HG02571 (cell line): ENCODE measurements at regions not wholly inside any gene's neighbourhood (a gene's known extent, or its start where the extent isn't known, plus 50 kb on each side); places are given as distances from the start of the nearest gene placed in this dataset.
"Not testable (repeated sequence)": the region's sequence is repeated elsewhere in the genome, so short reads cannot be mapped to it uniquely, and the experiment has no call there.

Experiments
- ATAC-seq: cut with Tn5 transposase; IDR thresholded peaks from one replicate; pipeline ENCODE4 v1.9.1; 2021; ENCODE audit warnings: mild to moderate bottlenecking, moderate library complexity; ENCODE audit not compliant: unreplicated experiment

DNA sequence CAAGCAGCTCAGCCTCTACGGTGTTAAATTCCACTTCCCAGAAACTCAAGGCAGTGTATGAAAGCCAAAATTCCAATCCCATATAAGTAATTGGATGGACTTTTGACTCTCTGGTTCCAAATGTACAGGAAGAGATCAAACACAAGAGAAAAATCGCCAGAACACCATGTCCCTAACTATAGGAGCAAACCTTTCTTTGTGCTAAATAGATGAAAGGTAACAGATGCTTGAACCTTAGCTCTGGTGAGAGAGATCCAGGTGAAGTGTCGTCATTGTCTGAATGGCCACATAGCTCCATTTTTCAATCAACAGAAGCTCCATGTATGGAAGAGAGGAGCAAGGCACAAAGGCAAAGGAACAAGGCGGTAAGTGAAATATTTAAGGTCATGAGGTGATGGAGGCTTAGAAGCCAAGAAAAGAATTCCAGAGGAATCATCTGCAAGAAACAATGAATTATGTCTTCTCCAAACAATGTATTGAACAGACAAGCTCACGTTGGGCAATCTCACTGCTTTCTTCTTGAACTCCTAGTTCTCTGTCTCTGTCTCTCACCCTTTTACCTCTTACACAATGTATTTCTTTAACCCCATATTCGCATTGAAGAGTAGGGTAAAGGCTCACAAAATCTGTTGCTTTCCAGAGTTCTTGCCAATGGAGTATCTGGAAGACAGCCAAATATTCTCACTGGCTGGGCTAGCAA, 585.1 kb downstream of the GATA3 start:
- no peak for ATAC-seq

- ATAC-seq, result no peak
Measured at GRCh38 chr10:8640301-8640700, 585.8 kb downstream of the GATA3 start.

DNA sequence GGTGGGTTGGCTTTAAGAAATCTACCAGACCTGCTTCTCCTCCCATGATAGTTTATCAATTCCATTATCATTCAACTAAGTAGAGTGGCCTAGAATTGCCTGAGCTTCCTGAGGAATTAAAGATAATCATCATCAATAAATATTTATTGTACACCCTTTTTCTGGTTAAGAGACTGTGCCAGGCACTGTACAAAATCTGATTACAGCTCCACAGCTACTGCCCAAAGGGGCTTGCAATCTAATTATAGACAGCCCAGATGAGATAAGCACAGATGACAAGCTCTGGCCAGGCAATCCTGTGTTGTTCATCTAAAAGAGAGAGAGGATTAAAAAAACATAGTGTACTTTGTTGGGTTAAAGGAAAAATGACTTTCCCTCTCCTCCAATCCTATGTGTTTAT, 586.4 kb downstream of the GATA3 start:
- no peak for ATAC-seq

DNA sequence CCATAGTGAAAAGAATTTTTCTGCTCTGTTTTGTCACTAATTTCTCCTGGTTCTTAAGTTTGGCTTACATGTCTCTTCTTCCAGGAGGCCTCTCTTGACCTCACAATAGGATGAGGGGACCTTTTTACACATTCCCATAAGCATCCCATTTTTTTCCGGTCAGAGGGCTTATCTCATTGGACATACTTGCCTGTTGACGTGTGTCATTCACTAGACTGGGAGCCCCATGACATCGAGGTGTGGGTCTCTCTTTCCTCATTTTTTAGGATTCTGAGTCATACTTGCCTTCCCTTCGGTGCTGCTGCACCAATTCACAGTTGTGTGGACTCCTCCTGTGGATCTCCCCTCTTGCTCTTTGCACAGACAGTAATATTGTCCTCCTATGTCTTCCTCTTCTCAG, 601.8 kb downstream of the GATA3 start:
- no peak for ATAC-seq

DNA sequence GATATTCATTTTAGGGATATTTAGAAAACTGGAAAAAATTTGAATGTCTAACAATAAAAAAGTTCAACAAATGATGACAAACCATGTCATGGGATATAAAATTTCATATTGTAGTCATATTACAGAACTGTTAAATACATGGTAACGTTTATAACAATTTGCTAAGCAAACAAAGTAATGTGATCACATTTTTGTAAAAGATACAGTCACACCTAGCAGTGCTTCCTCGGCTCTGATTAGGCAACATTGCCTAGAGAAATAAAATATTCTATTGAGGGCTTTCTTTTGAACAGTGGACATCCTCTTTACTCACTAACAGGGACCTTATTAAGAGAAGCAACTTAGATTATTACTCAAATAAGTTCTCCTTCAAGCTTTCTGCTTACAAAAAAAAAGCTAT, 605.5 kb downstream of the GATA3 start:
- no peak for ATAC-seq

DNA sequence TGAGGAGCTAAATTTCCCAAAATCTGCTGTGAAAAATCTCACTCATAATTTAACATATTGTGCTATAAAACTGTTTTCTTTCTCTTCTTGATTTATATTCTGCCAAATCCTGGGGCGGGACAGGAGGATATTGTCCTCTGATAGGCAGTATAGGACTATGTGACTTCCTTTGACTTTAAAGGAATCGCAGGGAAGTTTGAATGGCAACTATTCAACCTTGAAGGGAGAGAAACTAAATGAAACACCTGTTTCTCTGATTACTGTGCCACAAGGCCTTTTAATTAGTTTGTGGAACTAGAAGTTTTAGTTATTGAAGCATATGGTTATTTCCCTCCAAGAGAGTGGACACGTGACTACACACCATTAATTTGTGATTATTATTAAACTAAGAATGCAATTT, 607.4 kb downstream of the GATA3 start:
- no peak for ATAC-seq

- ATAC-seq, result no peak
Measured at GRCh38 chr10:8663131-8663530, 608.6 kb downstream of the GATA3 start.

DNA sequence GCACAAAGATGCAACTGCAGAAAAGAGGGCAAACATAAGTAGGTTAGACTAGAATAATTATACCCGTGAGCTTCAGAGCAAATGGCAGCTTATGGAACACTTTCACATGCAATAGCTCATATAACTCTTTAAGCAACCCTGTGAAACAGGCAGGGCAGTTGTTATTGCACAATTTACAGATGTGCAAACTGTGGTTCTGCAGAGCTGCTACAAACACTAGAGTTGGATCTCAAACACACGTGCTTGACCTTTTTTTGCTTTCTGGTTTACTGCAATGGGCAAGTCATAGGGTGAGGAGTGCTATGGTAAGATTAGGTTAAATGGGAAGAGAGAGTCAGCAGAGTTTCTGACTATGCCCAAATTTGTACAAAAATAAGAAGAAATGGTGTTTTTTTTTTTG, 610.8 kb downstream of the GATA3 start:
- no peak for ATAC-seq

DNA sequence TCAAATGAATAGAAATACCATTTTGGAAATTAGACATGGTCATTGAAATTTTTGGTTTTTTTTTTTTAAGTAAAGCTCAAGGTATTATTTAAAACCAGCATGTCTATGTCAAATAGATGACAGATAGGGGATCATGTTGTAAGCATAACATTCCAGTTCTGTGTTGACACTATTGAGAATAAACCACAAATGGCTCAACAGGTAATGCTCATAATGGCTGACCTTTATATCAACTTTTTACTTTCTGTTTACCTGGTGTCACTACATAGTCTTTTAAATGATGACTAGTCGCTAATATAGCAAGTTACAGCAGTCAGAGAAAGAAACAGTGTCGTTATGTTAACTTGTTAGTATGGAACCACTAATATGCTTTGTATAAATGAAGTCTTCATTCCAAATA, 616.0 kb downstream of the GATA3 start:
- no peak for ATAC-seq

- no peak for ATAC-seq
Measured at GRCh38 chr10:8674230-8674629, 619.7 kb downstream of the GATA3 start.

DNA sequence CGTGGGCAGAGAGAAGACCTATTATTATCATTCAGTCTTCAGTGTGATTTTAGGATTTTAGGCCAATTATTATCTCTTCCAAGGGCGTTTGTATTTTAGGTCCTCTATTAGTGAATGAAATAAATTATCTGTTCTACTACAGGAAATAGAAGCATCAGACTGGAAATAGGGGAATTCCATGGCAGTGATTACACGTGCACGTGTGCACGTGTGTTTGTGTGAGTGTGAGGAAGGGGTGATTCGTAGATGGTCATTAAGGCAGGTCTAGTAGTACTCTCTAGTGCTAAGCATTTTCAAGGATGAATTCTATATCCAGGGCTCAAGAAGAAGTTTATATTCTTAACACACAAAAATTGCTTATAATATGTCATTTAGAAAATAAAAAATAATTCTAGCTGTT, 623.2 kb downstream of the GATA3 start:
- no peak for ATAC-seq

GRCh38 chr10:8684916-8685315, 630.4 kb downstream of the GATA3 start:
- ATAC-seq, result not testable (repeated sequence)

DNA sequence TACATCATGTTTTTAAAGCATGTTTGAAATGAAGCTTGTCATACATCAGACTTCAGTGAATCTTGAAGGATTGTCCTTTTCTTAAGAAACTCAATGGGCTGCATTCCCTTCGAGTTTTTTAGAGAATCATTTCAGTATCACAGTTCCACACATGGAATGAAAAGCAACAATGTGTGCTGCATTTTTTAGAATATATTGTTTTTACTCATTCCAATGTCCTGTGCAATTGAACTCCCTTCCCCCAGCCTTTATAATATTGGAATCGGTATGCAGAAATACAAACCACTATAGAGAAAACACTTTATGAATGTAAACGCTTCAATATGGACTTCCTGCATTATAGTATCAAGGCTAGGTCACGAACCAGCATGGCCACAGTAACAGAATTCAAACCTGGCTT, 634.4 kb downstream of the GATA3 start:
- ATAC-seq, result no peak

- no peak for ATAC-seq
Measured at GRCh38 chr10:8691498-8692017, 637.1 kb downstream of the GATA3 start.

- ATAC-seq, result not testable (repeated sequence)
Measured at GRCh38 chr10:8693635-8694034, 639.1 kb downstream of the GATA3 start.

GRCh38 chr10:8696746-8697145, 642.3 kb downstream of the GATA3 start:
- ATAC-seq, result no peak

- no peak for ATAC-seq
Measured at GRCh38 chr10:8700689-8701088, 646.2 kb downstream of the GATA3 start.

- no peak for ATAC-seq
Measured at GRCh38 chr10:8702181-8702580, 647.7 kb downstream of the GATA3 start.

GRCh38 chr10:8705415-8705814, 650.9 kb downstream of the GATA3 start:
- no peak for ATAC-seq

DNA sequence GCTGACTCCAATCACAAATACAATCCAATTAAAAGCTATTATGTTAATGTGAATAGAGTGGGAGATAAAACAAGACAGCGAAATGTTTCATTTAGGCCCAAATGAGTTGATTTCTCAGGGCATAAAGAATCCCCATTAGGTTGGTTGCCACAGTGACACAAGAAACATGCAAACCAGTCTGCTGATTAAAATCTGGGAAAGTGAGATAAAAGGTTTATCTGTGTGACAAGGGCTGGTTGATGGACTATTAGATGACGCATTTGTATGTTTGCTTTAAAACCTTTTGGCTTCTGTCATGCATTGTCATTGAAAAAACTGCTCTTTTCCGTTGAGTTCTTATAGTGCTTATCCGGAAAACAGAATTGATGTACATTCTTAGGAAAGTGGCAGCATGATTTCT, 658.2 kb downstream of the GATA3 start:
- no peak for ATAC-seq

DNA sequence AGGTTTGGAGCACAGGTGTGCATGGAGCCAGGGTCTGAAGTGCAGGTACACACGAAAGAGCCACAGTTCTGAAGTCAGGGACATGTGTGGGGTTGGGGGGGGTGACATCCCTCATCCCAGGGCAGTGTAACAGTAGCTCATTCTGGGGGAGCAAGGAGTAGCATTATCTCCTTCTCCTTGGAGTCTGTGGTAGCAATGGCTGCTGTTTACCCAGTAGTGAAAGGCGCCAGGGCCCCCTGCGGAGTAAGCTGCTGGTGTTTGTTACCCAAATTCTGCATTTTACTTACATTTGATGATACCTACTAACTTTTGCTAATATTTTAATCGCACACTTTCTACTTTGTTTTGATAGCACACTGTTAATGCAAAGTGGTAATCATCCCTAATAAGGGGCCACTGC, 665.5 kb downstream of the GATA3 start:
- no peak for ATAC-seq

GRCh38 chr10:8721650-8722049, 667.2 kb downstream of the GATA3 start:
- no peak for ATAC-seq

- ATAC-seq, result no peak
Measured at GRCh38 chr10:8722835-8723234, 668.3 kb downstream of the GATA3 start.
